Panc1 (cell line): ENCODE measurements at regions not wholly inside any gene's neighbourhood (a gene's known extent, or its start where the extent isn't known, plus 50 kb on each side); places are given as distances from the start of the nearest gene placed in this dataset.

Source experiments
- ATAC-seq: fragments of 200-7000 bp; cut with Tn5 transposase; 2 replicates; pipeline ENCODE4 v1.9.1; 2020; ENCODE audit warnings: mild to moderate bottlenecking, moderate library complexity
- BruUV-seq: library from RNA; stranded (reverse); fragments of 400-500 nt; replicated peaks from 2 replicates; lab custom pipeline; 2021; lab: Mats Ljungman, UMichigan
- CTCF ChIA-PET: fragments of 300-600 bp; sonication (Branson Sonifier 250); formaldehyde crosslinking; loops from one replicate; lab custom pipeline; 2022; ENCODE audit warnings: antibody characterized with exemption; lab: Charles Lee
- POLR2A ChIA-PET: fragments of 300-600 bp; sonication (Branson Sonifier 250); formaldehyde crosslinking; loops from one replicate; lab custom pipeline; 2022; ENCODE audit warnings: antibody characterized with exemption; lab: Charles Lee
- DNase-seq: peaks from one replicate; pipeline ENCODE4 v3.0.0-alpha.2; 2010; ENCODE audit warnings: low read depth, low spot score
- H3K27ac ChIP-seq: 2 replicates; pipeline ENCODE4 v1.5.1; 2011; ENCODE audit warnings: mild to moderate bottlenecking, low read length, inconsistent platforms
- H3K27me3 ChIP-seq: fragments of 200-500 bp; sonication (Bioruptor generic); 2 replicates; pipeline ENCODE4 v1.6.0; 2014; ENCODE audit warnings: low read length, inconsistent platforms; ENCODE audit not compliant: control insufficient read depth, insufficient read depth
- H3K36me3 ChIP-seq: fragments of 200-500 bp; sonication (Bioruptor generic); 2 replicates; pipeline ENCODE4 v1.5.1; 2014; ENCODE audit warnings: inconsistent platforms, mild to moderate bottlenecking, low read length, moderate library complexity; ENCODE audit not compliant: control insufficient read depth, insufficient read depth
- H3K4me1 ChIP-seq: 2 replicates; pipeline ENCODE4 v1.5.1; 2011; ENCODE audit warnings: inconsistent platforms, mild to moderate bottlenecking, low read length, moderate library complexity; ENCODE audit not compliant: control insufficient read depth, insufficient read depth
- H3K4me3 ChIP-seq, 2 experiments: 2 replicates each; pipeline ENCODE4 v1.5.1; 2011 to 2012; ENCODE audit warnings: low read depth in 2 of 2, low read length in 2 of 2, mild to moderate bottlenecking in 2 of 2, inconsistent platforms in 1 of 2, moderate library complexity in 1 of 2
- H3K9me3 ChIP-seq: fragments of 200-500 bp; sonication (Bioruptor generic); 2 replicates; pipeline ENCODE4 v1.5.1; 2014; ENCODE audit warnings: low read depth, mild to moderate bottlenecking, inconsistent platforms, low read length, moderate library complexity; ENCODE audit not compliant: control insufficient read depth, insufficient read depth
- POLR2AphosphoS5 ChIP-seq: IDR thresholded peaks from 2 replicates; pipeline ENCODE4 v1.6.1; 2012; ENCODE audit warnings: mild to moderate bottlenecking, low read depth, low read length, moderate library complexity
- SIN3A ChIP-seq: IDR thresholded peaks from 2 replicates; pipeline ENCODE4 v1.6.1; 2012; ENCODE audit warnings: low read depth, mild to moderate bottlenecking, low read length, moderate library complexity, borderline replicate concordance; ENCODE audit not compliant: insufficient read depth
- TCF7L2 ChIP-seq: IDR thresholded peaks from 2 replicates; pipeline ENCODE4 v1.6.1; 2011; ENCODE audit warnings: mild to moderate bottlenecking, low read depth, low read length, inconsistent platforms
- in situ Hi-C: cut with HindIII; loops from 2 replicates; pipeline ENCODE4 v1.10.0; 2016; ENCODE audit warnings: low sequenced_read_pairs, low pct_unique_long_range_greater_than_20kb
- intact Hi-C: fragments of 100-400 bp; cut with micrococcal nuclease; formaldehyde crosslinking; loops from one replicate; pipeline ENCODE4 v1.10.0; 2022; ENCODE audit not compliant: unreplicated experiment
- TF ChIP-seq, protein P1 (sequence below), 2 experiments: IDR thresholded peaks; 2 replicates each; pipeline ENCODE4 v1.6.1; 2011 to 2012; ENCODE audit warnings: low read depth in 2 of 2, control low read depth in 1 of 2, low read length in 1 of 2, mild to moderate bottlenecking in 1 of 2, moderate library complexity in 1 of 2; ENCODE audit not compliant: insufficient read depth in 1 of 2
- TF ChIP-seq, protein P2 (sequence below): fragments of 450-650 bp; IDR thresholded peaks from 2 replicates; pipeline ENCODE4 v1.5.1; 2017; ENCODE audit warnings: mild to moderate bottlenecking

DNA sequence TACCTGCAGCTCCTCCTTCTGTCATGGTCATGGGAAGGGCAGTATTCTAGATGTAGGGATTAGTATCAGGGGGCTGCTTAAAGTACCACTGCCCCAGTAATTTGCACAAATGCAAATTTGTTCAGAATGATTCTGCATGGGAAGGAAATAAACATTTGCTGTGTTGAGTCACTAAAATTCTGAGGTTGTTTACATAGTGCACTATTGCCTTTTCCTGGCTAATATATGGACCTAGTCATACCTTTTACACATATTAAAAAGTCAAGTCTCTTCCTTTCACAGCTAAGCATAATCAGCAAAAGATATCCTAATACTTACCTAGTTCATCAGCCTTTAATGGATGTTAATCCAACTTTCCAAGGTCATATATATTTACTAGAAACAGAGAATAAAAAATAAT, 746.4 kb upstream of the NR2F2 start:
- Histone ChIP-seq H3K36me3 (no peaks in the 10 kb centered on the region), H3K27me3 (no peaks in the 10 kb centered on the region), H3K9me3 (no peaks in the 10 kb centered on the region), H3K4me1 (no peaks in the 10 kb centered on the region), H3K27ac (no peak overlapping the region), H3K4me3 (no peak overlapping the region)
- intact Hi-C loops, result no loop called here
- no peak for DNase-seq
- CTCF ChIA-PET, result no interaction called here
- no TSS peak for BruUV-seq
- TF ChIP-seq TCF7L2 (no peak), POLR2AphosphoS5 (no peak), SIN3A (no peak)
- TF ChIP-seq, protein P1, sequence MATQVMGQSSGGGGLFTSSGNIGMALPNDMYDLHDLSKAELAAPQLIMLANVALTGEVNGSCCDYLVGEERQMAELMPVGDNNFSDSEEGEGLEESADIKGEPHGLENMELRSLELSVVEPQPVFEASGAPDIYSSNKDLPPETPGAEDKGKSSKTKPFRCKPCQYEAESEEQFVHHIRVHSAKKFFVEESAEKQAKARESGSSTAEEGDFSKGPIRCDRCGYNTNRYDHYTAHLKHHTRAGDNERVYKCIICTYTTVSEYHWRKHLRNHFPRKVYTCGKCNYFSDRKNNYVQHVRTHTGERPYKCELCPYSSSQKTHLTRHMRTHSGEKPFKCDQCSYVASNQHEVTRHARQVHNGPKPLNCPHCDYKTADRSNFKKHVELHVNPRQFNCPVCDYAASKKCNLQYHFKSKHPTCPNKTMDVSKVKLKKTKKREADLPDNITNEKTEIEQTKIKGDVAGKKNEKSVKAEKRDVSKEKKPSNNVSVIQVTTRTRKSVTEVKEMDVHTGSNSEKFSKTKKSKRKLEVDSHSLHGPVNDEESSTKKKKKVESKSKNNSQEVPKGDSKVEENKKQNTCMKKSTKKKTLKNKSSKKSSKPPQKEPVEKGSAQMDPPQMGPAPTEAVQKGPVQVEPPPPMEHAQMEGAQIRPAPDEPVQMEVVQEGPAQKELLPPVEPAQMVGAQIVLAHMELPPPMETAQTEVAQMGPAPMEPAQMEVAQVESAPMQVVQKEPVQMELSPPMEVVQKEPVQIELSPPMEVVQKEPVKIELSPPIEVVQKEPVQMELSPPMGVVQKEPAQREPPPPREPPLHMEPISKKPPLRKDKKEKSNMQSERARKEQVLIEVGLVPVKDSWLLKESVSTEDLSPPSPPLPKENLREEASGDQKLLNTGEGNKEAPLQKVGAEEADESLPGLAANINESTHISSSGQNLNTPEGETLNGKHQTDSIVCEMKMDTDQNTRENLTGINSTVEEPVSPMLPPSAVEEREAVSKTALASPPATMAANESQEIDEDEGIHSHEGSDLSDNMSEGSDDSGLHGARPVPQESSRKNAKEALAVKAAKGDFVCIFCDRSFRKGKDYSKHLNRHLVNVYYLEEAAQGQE (IDR thresholded peaks at IDR 0.05; ENCODE audit: insufficient read depth in 1 of 2, low read depth in 2 of 2, low read length in 1 of 2), result no peak
- TF ChIP-seq, protein P2, sequence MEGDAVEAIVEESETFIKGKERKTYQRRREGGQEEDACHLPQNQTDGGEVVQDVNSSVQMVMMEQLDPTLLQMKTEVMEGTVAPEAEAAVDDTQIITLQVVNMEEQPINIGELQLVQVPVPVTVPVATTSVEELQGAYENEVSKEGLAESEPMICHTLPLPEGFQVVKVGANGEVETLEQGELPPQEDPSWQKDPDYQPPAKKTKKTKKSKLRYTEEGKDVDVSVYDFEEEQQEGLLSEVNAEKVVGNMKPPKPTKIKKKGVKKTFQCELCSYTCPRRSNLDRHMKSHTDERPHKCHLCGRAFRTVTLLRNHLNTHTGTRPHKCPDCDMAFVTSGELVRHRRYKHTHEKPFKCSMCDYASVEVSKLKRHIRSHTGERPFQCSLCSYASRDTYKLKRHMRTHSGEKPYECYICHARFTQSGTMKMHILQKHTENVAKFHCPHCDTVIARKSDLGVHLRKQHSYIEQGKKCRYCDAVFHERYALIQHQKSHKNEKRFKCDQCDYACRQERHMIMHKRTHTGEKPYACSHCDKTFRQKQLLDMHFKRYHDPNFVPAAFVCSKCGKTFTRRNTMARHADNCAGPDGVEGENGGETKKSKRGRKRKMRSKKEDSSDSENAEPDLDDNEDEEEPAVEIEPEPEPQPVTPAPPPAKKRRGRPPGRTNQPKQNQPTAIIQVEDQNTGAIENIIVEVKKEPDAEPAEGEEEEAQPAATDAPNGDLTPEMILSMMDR, result no peak
- ATAC-seq, result no peak
- in situ Hi-C loops, result no loop called here
- POLR2A ChIA-PET, result interaction anchor here (0.6 kb wide), 1 partner anchor 12 kb away, joined by 3 read pairs; no protein-coding TSS in a partner anchor

DNA sequence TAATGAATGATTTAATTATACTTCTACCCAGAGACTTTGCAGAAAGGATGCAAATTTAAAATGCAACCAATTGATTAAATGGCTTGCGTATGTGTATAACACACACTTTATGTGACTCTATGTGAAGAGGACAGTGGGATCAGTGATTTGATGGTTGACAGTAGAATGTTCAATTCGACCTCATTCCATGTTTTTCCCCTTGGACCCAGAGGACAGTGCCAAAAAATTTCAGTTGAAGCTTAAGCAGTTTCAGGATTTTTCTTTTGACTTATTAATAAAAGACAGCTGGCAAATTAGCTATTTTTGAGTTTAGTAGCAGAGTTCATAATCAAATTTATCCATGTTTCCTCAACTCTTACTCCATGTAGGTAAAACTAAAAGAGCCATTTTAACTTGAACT, 742.4 kb upstream of the NR2F2 start:
- ChIA-PET POLR2A (no interaction called here), CTCF (no interaction called here)
- no TSS peak for BruUV-seq
- Histone ChIP-seq H3K27me3 (no peaks in the 10 kb centered on the region), H3K36me3 (no peaks in the 10 kb centered on the region), H3K4me1 (no peaks in the 10 kb centered on the region), H3K27ac (no peak overlapping the region), H3K4me3 (no peak overlapping the region), H3K9me3 (no peaks in the 10 kb centered on the region)
- intact Hi-C loops, result no loop called here
- in situ Hi-C loops, result no loop called here
- ATAC-seq (no peak), DNase-seq (no peak)
- TF ChIP-seq, protein P2, result no peak
- TF ChIP-seq POLR2AphosphoS5 (no peak), SIN3A (no peak), TCF7L2 (no peak)
- TF ChIP-seq, protein P1 (IDR thresholded peaks at IDR 0.05; ENCODE audit: insufficient read depth in 1 of 2, low read depth in 2 of 2, low read length in 1 of 2), result no peak
